Endothelial cell of umbilical vein (primary cell): ENCODE measurements at regions not wholly inside any gene's neighbourhood (a gene's known extent, or its start where the extent isn't known, plus 50 kb on each side); places are given as distances from the start of the nearest gene placed in this dataset.

ENCODE experiments used
- BruUV-seq: library from RNA; stranded (reverse); fragments of 400-500 nt; replicated peaks from 2 replicates; lab custom pipeline; 2021; lab: Mats Ljungman, UMichigan
- CTCF ChIA-PET: fragments of 300-600, 350-600 bp; sonication (Branson Sonifier 250); formaldehyde crosslinking; loops from one replicate; lab custom pipeline; 2021; ENCODE audit warnings: antibody characterized with exemption, inconsistent platforms; lab: Charles Lee
- POLR2A ChIA-PET: fragments of 300-600, 350-600 bp; sonication (Branson Sonifier 250); formaldehyde crosslinking; loops from one replicate; lab custom pipeline; 2021; ENCODE audit warnings: antibody characterized with exemption, inconsistent platforms; lab: Charles Lee
- DNase-seq: peaks from one replicate; pipeline ENCODE4 v3.0.0-alpha.2; 2011; ENCODE audit warnings: low read depth, low spot score
- FAIRE-seq: peaks from 2 replicates; lab custom pipeline; 2011; peaks lifted over from hg19 to GRCh38; lab: Jason Lieb, UNC
- H2AFZ ChIP-seq: 2 replicates; pipeline ENCODE4 v1.6.0; 2012; ENCODE audit warnings: low read depth, low read length, control low read depth, inconsistent platforms
- H3K27ac ChIP-seq: 2 replicates; pipeline ENCODE4 v1.5.1; 2011; ENCODE audit warnings: low read depth, mild to moderate bottlenecking, control low read depth, low read length, moderate library complexity; ENCODE audit not compliant: insufficient read depth
- H3K27me3 ChIP-seq, 2 experiments: 2 replicates each; pipeline versions ENCODE4 v1.6.0 to v1.6.1; 2011; ENCODE audit warnings: low read length in 2 of 2, mixed read lengths in 1 of 2; ENCODE audit not compliant: control insufficient read depth in 2 of 2, insufficient read depth in 2 of 2
- H3K36me3 ChIP-seq, 2 experiments: 2 replicates in 1 of 2; 3 replicates in 1 of 2; pipeline ENCODE4 v1.5.1; 2011; ENCODE audit warnings: low read length in 2 of 2, mild to moderate bottlenecking in 1 of 2, moderate library complexity in 1 of 2; ENCODE audit not compliant: control insufficient read depth in 2 of 2, insufficient read depth in 2 of 2; ENCODE audit errors: extremely low read depth in 1 of 2
- H3K4me1 ChIP-seq: 3 replicates; pipeline ENCODE4 v1.5.1; 2011; ENCODE audit warnings: mild to moderate bottlenecking, low read length; ENCODE audit not compliant: control insufficient read depth, insufficient read depth; ENCODE audit errors: extremely low read depth
- H3K4me2 ChIP-seq: 2 replicates; pipeline ENCODE4 v1.6.1; 2011; ENCODE audit warnings: low read length, control low read depth, mixed read lengths; ENCODE audit not compliant: insufficient read depth
- H3K4me3 ChIP-seq, 3 experiments: fragments of 200-600 bp in 1 of 3; sonication (generic), shearing (Covaris generic) in 1 of 3; replicated peaks in 1 of 3; 2 replicates each; pipeline ENCODE4 v1.5.1; 2011 to 2016; ENCODE audit warnings: control low read depth in 3 of 3, low read length in 3 of 3, mild to moderate bottlenecking in 2 of 3, inconsistent platforms in 1 of 3, low read depth in 1 of 3, moderate library complexity in 1 of 3; ENCODE audit not compliant: insufficient read depth in 1 of 3
- H3K79me2 ChIP-seq: 2 replicates; pipeline ENCODE4 v1.6.0; 2012; ENCODE audit warnings: low read length, inconsistent platforms; ENCODE audit not compliant: control insufficient read depth, insufficient read depth
- H3K9ac ChIP-seq: replicated peaks from 2 replicates; pipeline ENCODE3; 2011; ENCODE audit warnings: low read length, control low read depth; ENCODE audit not compliant: insufficient read depth; ENCODE audit errors: extremely low read depth
- H3K9me1 ChIP-seq: replicated peaks from 3 replicates; pipeline ENCODE4 v1.6.0; 2011; ENCODE audit warnings: mild to moderate bottlenecking, low read length; ENCODE audit not compliant: control insufficient read depth, insufficient read depth; ENCODE audit errors: extremely low read depth
- H3K9me3 ChIP-seq: replicated peaks from 2 replicates; pipeline ENCODE4 v1.5.1; 2012; ENCODE audit warnings: low read length, inconsistent platforms; ENCODE audit not compliant: control insufficient read depth, insufficient read depth
- H4K20me1 ChIP-seq: replicated peaks from 2 replicates; pipeline ENCODE3; 2011; ENCODE audit warnings: mild to moderate bottlenecking, low read length; ENCODE audit not compliant: control insufficient read depth, insufficient read depth; ENCODE audit errors: extremely low read depth
- FOS ChIP-seq: IDR thresholded peaks from 2 replicates; pipeline ENCODE4 v1.6.1; 2011; ENCODE audit warnings: mild to moderate bottlenecking, low read length, moderate library complexity, borderline replicate concordance; ENCODE audit not compliant: insufficient read depth
- GATA2 ChIP-seq: IDR thresholded peaks from 2 replicates; pipeline ENCODE4 v1.7.0; 2011; ENCODE audit warnings: low read depth, mild to moderate bottlenecking, moderate library complexity, mixed read lengths, low read length; ENCODE audit not compliant: insufficient read length, insufficient read depth
- JUN ChIP-seq: IDR thresholded peaks from 2 replicates; pipeline ENCODE4 v1.6.1; 2011; ENCODE audit warnings: borderline replicate concordance, low read depth; ENCODE audit not compliant: insufficient read length, insufficient read depth
- MYC ChIP-seq: IDR thresholded peaks from one replicate; pipeline ENCODE4 v1.6.1; 2011; ENCODE audit warnings: mild to moderate bottlenecking, low read depth, low read length
- POLR2A ChIP-seq: IDR thresholded peaks from 2 replicates; pipeline ENCODE4 v1.6.1; 2012; ENCODE audit warnings: low read depth, mild to moderate bottlenecking, control low read depth, low read length
- POLR2AphosphoS5 ChIP-seq: IDR thresholded peaks from 2 replicates; pipeline ENCODE4 v1.6.1; 2012; ENCODE audit warnings: low read depth, mild to moderate bottlenecking, control low read depth, low read length, moderate library complexity; ENCODE audit not compliant: insufficient read depth
- dilution Hi-C: fragments of 300-500 bp; cut with MboI; formaldehyde crosslinking; loops from one replicate; pipeline ENCODE4 v1.15.0; 2019; ENCODE audit warnings: low sequenced_read_pairs; ENCODE audit not compliant: extremely low pct_ligation_motif_present
- intact Hi-C: fragments of 100-400 bp; cut with micrococcal nuclease; formaldehyde crosslinking; loops from one replicate; pipeline ENCODE4 v1.10.0; 2022

DNA sequence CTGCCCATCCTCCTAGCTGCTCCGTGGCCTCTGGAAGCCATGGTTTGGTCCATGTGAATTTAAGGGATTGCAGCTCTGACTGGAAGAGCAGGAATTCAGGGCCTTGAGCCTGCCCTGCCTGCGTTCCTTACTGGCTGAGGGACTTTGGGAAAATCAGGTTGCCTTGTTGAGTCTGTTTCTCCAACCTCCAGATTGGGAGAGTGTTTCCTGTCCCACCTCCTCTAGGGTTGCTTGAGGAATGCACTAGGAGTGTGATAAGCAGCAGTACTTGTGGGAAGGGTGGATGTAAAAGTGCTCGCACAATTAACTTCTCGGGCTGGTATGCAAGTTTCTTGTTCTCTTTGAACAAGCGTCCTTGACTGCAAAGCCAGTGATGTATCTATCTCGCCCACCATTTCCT is 84.4 kb upstream of the YWHAQ start:
- ChIA-PET POLR2A (no interaction called here), CTCF (interaction anchor here (0.9 to 1.6 kb wide), 3 partner anchors 19 to 56 kb away, joined by 3 to 5 read pairs (median 3); no protein-coding TSS in a partner anchor)
- Histone ChIP-seq H4K20me1 (no peaks in the 10 kb centered on the region), H3K9me1 (no peaks in the 10 kb centered on the region), H3K4me3 (no peak overlapping the region), H3K9ac (no peak overlapping the region), H3K4me1 (peaks cover 7% of the 10 kb centered on the region), H3K36me3 (no peaks in the 10 kb centered on the region), H2AFZ (peak overlapping the region; percentile 29), H3K27ac (no peak overlapping the region), H3K9me3 (no peaks in the 10 kb centered on the region), H3K27me3 (no peaks in the 10 kb centered on the region), H3K4me2 (no peak overlapping the region), H3K79me2 (no peaks in the 10 kb centered on the region)
- peak; percentile 34 for TF ChIP-seq POLR2AphosphoS5
- no peak for TF ChIP-seq JUN
- intact Hi-C loops (no loop called here), dilution Hi-C loops (no loop called here)
- peak; percentile 57 for FAIRE-seq
- BruUV-seq = no TSS peak
- DNase-seq = peak; percentile 32

DNA sequence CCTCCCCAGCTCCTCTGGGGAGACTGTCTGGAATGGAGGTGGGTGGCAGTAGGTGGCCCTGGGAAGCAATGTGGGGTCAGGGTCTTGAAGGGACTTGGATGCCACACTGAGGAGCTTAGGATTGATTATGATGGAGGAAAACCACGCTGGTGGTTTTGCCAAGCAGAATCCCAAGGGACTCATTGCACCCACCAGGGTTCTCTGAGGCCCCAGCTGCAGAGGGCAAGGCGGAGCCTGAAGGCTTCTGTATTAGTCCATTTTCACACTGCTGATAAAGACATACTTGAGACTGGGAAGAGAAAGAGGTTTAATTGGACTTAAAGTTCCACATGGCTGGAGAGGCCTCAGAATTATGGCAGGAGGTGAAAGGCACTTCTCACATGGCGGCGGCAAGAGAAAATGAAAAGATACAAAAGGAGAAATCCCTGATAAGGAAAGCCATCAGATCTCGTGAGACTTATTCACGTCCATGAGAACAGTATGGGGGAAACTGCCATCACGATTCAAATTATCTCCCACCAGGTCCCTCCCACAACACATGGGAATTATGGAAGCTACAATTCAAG is 87.2 kb upstream of the YWHAQ start:
- Histone ChIP-seq H2AFZ (no peak overlapping the region), H3K27me3 (no peaks in the 10 kb centered on the region), H3K9ac (no peak overlapping the region), H3K4me1 (peaks cover 7% of the 10 kb centered on the region), H3K79me2 (no peaks in the 10 kb centered on the region), H3K4me3 (no peak overlapping the region), H4K20me1 (no peaks in the 10 kb centered on the region), H3K4me2 (no peak overlapping the region), H3K9me3 (no peaks in the 10 kb centered on the region), H3K9me1 (no peaks in the 10 kb centered on the region), H3K27ac (no peak overlapping the region), H3K36me3 (no peaks in the 10 kb centered on the region)
- POLR2A ChIA-PET = interaction anchor here (0.5 kb wide), 1 partner anchor 111 kb away, joined by 5 read pairs; no protein-coding TSS in a partner anchor
- no peak for TF ChIP-seq POLR2A
- no peak for TF ChIP-seq GATA2
- no peak for TF ChIP-seq MYC
- TF ChIP-seq FOS = no peak
- dilution Hi-C loops = no loop called here
- FAIRE-seq (no peak), DNase-seq (no peak)
- no TSS peak for BruUV-seq
- CTCF ChIA-PET = interaction anchor here (1.2 to 1.7 kb wide), 3 partner anchors 9 to 53 kb away, joined by 4 to 9 read pairs (median 4); no protein-coding TSS in a partner anchor
- intact Hi-C loops = no loop called here
